GM19239 (cell line): ENCODE measurements at regions not wholly inside any gene's neighbourhood (a gene's known extent, or its start where the extent isn't known, plus 50 kb on each side); places are given as distances from the start of the nearest gene placed in this dataset.

Experiments used
- DNase-seq: peaks from one replicate; pipeline ENCODE4 v3.0.0; 2011; ENCODE audit warnings: low spot score; ENCODE audit not compliant: insufficient read length
- FAIRE-seq: peaks from 2 replicates; lab custom pipeline; 2011; peaks lifted over from hg19 to GRCh38; lab: Jason Lieb, UNC

- DNase-seq (no peak), FAIRE-seq (no peak)
Measured at GRCh38 chr17:34126965-34127364, 128.1 kb upstream of the CCL2 start.

- DNase-seq (no peak), FAIRE-seq (no peak)
Measured at GRCh38 chr17:34130544-34130943, 124.5 kb upstream of the CCL2 start.

- no peak for FAIRE-seq
- DNase-seq = no peak
Measured at GRCh38 chr17:34131386-34131785, 123.7 kb upstream of the CCL2 start.

- FAIRE-seq = no peak
- no peak for DNase-seq
Measured at GRCh38 chr17:34133350-34133749, 121.7 kb upstream of the CCL2 start.

- DNase-seq = no peak
- FAIRE-seq = no peak
Measured at GRCh38 chr17:34135841-34136240, 119.2 kb upstream of the CCL2 start.

GRCh38 chr17:34140006-34140405 is 115.1 kb upstream of the CCL2 start:
- DNase-seq = no peak
- FAIRE-seq = no peak

- FAIRE-seq = no peak
Measured at GRCh38 chr17:34141590-34141989, 113.5 kb upstream of the CCL2 start.

GRCh38 chr17:34143430-34143829 is 111.7 kb upstream of the CCL2 start:
- DNase-seq = no peak
- no peak for FAIRE-seq

More at GRCh38 chr17:34141590-34141989, 113.5 kb upstream of the CCL2 start:
- no peak for DNase-seq

DNA sequence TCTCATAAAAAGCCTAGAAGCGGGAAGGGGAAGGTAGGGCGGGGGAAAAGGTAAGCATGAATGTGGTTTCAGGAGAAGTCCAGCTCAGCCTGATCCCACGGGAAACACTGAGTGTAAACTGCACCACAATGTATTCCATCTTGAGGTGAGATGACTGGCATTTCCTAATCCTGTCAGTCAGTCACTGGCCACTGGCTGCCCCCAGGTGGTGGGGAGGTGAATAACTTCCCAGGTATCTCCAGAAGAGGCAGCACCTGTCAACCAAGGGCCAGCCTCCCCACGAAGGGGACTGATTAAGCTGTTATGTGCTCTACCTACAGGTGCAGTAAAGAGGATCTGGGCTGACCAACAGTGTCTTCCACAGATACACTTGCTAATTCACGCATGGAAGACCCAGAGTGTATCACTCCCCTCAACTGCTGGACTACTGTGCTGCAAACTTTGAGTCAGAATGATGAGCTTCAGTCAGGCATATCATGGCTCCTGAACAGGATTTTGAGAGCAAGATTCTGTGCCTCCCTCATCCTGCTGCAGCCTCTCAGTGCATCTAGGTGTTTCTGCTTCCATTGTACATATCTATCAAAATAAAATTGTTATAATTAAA is 108.5 kb upstream of the CCL2 start:
- peak; percentile 47 for DNase-seq
- no peak for FAIRE-seq

DNA sequence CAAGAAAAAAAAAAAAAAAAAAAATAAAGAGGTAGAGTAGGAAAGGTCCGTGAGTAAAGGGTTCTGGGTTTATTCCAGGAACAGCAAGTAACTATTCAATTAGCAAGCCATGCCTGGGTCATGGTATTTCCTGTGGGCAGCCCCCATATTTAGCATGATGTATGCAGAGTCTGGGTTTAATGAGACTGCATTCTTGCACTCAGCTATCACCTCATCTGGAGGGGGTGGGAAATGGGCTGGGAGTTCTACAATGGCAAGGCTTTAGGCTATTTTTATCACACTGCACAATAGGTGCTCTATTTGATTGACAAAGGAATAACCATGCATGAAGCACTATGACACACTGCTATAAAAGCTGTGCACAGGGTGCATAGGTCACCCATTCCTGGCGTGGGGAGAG is 104.0 kb upstream of the CCL2 start:
- no peak for FAIRE-seq
- DNase-seq = no peak

DNA sequence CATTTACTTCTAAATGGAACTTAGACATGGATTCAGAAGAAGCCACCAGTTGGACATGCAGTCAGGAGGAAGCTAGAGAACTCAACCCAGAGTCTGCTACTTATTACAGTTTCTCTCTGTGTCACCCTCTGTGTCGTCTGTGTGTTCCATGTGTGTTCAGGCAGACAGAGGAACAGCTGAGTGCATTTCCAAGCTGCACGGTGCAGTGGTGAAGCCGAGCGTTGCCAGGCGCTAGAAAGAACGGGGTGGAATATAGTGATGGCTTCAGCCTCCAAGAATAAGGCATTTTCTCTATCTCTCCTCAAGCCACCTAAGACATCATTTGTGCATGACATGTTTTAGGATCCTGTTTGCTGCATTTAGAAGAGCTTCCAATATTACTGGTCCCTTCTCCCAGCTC is 101.1 kb upstream of the CCL2 start:
- no peak for DNase-seq
- no peak for FAIRE-seq

- no peak for FAIRE-seq
Measured at GRCh38 chr17:34154961-34155730, 99.9 kb upstream of the CCL2 start.

GRCh38 chr17:34155947-34156346 is 99.1 kb upstream of the CCL2 start:
- no peak for FAIRE-seq

More at GRCh38 chr17:34154961-34155730, 99.9 kb upstream of the CCL2 start:
- no peak for DNase-seq

GRCh38 chr17:34156401-34156740 is 98.7 kb upstream of the CCL2 start:
- DNase-seq (no peak), FAIRE-seq (no peak)

More at GRCh38 chr17:34155947-34156346, 99.1 kb upstream of the CCL2 start:
- DNase-seq = no peak

DNA sequence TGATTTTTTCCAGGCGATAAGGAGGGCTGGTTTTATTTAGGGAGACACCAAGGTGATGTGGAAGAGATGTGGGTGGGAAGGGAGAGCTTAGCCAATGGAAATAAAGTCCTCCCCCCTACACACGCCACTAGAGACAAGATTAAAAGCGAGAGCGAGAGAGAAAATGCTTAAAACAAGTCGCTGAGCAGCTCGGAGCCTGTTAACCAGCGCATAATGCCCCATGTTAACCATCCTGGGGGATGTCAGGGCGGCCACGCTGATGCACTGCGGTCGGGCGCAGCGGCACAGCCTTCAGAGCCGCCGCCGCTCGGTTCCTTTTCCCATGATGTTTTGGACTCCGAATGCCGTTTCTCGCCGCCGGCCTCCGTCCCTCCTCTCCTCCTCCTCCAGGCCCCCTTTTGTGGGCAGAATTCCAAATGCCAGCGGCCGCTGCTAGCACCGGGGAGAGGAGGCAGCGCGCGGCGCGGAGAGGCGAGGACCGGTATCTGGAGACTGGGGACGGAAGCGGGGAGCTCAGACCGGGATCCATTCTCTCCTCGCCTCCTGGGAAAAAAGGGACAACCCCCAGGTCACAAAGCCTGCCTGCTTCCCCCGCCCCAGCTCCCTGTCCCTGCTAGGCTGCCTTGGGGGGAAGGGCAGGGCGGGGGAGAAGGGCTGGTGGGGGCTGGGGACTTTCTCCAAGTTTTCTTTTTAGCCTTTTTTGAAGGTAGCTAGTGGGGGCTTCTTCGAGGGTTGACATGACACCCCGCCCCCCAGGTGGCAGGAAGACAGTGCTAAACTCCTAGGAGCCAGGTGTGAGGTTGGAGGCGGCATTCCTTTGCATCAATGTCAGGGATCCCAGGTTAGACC is 98.1 kb upstream of the CCL2 start:
- DNase-seq (no peak), FAIRE-seq (no peak)

DNA sequence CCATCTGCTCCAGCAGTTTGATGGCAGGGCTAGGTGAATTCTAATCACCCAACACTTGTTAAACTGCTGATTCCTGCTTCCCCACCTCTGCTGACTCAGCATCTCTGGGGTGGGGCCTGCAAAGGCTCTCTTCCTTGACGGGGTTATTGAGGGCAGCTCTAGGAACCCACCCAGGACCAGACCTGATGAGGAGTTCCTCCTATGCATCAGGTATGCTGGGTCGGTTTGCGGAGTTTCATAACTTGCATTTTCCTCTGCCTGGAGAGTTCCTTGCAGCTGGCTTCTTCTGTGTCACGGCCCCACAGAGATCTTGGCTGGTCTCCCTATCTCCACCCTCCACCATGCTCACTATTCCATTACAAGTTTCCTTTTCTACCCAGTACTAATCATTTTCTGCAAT is 93.4 kb upstream of the CCL2 start:
- DNase-seq = no peak
- FAIRE-seq = no peak

DNA sequence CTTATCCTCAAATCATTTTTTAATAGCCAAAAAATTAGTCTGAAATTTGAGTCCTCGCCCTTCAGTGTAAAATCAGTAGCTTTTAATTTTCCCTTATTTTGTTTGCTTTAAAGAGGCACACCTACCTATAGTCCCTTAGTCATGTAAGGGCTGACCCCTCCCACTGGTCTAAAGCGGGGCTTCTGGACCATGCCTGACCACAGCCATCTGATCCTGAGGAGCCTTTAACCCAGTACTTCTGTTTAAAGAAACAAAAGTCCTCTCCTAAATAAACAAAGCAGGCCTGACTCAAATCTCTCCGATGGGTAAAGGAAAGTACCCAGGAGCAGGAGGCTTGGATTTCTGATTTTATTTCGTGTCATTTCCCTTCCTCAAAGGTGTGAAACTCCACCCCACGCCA is 92.0 kb upstream of the CCL2 start:
- FAIRE-seq = no peak
- DNase-seq = no peak

DNA sequence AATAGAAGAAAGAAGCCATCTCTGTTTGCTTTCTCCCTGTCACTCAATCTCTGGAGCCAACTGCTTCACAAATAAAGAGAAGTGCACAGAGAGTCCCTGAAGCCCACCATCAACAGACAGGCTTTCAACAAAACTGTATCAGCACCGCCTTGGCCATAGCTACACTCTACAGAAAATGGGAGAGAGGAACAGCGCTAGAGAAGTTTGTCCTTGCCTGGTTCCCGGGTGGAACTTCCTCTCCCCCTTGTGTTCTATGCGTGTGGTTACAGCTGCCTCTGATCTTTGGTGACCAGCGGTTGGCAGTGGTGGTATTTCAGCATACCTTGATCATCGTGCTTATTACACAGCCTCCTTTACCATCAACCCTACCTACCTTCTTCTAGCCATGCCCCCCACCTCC is 91.4 kb upstream of the CCL2 start:
- no peak for DNase-seq
- no peak for FAIRE-seq

DNA sequence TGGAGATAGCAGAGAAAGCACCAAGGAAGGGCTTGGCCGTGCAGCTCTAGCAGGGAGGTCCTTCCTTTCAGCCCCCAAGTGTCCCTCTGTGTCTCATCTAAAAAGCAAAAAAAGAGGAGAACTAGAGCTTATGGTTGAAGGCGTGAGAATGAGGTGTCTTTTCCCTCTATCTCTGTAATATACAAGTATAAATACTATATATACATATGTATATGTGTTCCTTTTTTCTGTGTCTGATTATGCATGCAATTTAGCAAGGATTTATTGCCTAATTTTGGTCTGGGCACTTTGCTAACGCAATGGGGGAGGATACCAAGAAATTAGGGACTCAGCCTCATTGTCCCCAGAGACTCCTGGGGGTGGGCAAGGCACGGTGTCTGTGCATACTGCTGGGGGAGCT is 90.2 kb upstream of the CCL2 start:
- DNase-seq (no peak), FAIRE-seq (no peak)

- DNase-seq = no peak
- FAIRE-seq = no peak
Measured at GRCh38 chr17:34166352-34166751, 88.7 kb upstream of the CCL2 start.

DNA sequence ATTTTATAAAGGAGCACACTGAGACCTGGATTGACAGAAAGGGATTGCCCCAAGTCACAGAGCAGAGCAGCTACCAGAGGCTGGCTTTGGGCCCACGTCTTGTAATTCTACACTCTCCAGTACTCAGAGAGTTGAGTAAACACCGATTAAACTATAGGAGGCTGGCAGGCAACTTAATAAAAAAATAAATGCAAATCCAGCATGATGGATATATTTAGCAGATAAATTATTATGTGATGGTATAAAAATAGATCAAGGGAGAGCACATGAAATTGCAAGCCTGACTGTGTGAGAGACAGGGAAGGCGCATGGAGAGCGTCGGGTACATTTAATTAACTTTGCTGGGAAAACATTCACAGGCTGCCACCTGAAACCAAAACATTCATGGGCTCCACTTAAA is 87.7 kb upstream of the CCL2 start:
- no peak for FAIRE-seq

More for the DNA sequence above, 87.7 kb upstream of the CCL2 start:
- DNase-seq = no peak
